NCI-H1417 (cell line): ENCODE measurements at regions not wholly inside any gene's neighbourhood (a gene's known extent, or its start where the extent isn't known, plus 50 kb on each side); places are given as distances from the start of the nearest gene placed in this dataset.

ENCODE experiments used
- DNase-seq, 3 experiments: peaks; one replicate each; lab custom pipeline; 2025; lab: John Stamatoyannopoulos, UW

GRCh38 chr14:85263916-85264675 is 265.8 kb upstream of the FLRT2 start:
- no peak for DNase-seq

- no peak for DNase-seq
Observed at GRCh38 chr14:85273099-85273677, 256.8 kb upstream of the FLRT2 start.

DNA sequence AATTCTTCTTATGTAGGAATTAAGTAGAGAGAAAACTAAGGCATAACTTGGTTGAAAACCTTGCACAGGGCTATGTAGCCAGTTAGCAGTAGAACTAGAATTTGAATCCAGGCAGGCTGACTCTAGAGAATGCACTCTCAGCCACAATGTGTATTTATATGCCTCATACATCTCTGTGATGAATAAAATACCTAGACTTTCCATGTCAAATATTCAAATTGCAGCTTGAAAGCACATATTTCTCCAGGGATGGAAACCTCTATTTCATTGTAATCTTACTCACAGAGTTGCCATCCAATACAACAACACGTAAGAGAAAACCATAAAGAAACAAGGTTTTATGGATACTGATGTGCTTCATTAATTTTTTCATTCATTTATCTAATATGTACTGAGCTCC is 256.0 kb upstream of the FLRT2 start:
- no peak for DNase-seq

- DNase-seq, result no peak
Observed at GRCh38 chr14:85276161-85276978, 253.6 kb upstream of the FLRT2 start.

DNA sequence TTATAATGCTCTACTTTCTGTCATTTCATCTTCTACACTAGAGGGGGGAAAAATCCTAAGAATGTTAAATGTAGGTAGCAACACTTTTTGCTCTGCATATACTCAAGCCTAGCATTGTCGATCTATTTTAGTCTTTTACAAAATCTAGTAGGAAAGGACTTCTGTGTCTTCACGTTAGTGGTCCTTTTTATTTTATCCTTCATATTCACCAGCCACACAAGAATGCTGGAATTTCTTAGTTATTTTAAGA is 253.0 kb upstream of the FLRT2 start:
- DNase-seq, result no peak

DNA sequence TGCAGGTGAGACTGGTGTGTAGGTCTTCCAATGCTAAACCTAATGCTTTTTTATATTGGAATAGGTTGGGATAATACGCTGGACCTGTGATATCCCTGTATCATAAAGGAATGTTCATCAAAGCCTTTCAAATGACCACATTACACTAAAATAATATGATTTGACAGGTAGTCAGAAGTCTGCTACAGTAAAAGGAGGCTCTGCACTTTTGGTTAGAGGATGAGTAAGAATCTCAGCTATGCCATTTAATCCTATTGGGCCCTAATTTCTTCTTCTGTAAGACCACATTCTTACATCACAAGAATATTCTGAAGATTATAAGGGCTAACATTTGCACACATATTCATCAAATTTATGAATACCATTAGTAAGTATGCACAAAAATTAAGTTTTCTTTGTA is 250.5 kb upstream of the FLRT2 start:
- DNase-seq, result no peak

DNA sequence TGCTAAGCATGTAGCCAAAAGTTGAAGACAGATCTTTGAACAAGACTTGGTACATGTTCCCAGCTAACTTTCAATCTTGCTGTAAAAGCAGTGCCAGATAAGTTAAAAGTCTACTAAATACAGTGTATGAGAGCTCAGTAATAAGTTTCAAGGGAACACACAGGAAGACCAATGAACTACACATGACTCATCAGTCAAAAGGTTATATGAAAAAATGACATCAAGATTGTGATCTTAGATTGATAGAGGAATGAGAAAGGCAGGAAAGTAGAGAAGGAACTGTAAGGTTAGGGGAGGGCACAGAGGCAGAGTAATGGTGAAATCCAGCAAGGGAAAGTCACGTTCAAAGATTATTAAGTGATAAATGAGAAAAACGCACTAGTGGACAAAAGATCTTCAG is 249.9 kb upstream of the FLRT2 start:
- DNase-seq, result no peak

DNA sequence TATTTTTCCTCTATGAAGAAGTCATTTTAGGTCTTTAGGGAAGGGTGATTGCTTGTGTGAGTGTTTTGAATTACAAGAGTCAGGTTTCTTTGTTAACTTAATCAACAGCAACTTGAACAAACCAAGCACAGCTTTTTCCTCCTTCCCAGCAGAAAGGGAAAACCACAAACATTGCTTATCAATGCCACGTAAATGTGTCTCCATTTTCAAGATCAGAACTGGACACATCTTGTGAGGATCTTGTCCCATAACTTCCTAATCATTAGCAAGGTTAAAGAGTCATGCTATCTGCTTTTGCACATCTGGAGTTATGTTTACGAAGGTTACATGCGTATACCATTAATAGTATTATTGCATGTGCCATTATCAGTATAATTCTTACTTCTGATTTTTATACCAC is 248.0 kb upstream of the FLRT2 start:
- DNase-seq, result no peak

DNA sequence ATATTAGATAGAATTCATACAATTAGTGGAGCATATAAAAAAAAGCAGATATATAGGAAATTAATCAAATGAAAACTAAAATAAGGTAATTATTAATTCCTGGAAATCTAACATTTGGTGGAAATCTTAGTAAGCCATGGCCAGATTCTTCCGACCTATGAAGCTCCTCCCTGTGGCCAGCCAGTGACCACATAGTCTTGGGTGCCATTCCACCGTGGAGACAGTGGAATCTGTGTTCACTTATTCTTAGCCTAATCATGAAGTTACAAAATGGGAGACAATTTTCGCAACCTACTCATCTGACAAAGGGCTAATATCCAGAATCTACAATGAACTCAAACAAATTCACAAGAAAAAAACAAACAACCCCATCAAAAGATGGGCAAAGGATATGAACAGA is 241.9 kb upstream of the FLRT2 start:
- no peak for DNase-seq

GRCh38 chr14:85291731-85292130 is 238.2 kb upstream of the FLRT2 start:
- DNase-seq, result no peak

- DNase-seq, result no peak
Observed at GRCh38 chr14:85293612-85294234, 236.2 kb upstream of the FLRT2 start.

GRCh38 chr14:85295318-85295717 is 234.6 kb upstream of the FLRT2 start:
- DNase-seq, result no peak

GRCh38 chr14:85296456-85297210 is 233.3 kb upstream of the FLRT2 start:
- no peak for DNase-seq

GRCh38 chr14:85300107-85300506 is 229.8 kb upstream of the FLRT2 start:
- peak in 1 of 3 experiments; percentile 42 for DNase-seq

- DNase-seq, result no peak
Observed at GRCh38 chr14:85301506-85301905, 228.4 kb upstream of the FLRT2 start.

DNA sequence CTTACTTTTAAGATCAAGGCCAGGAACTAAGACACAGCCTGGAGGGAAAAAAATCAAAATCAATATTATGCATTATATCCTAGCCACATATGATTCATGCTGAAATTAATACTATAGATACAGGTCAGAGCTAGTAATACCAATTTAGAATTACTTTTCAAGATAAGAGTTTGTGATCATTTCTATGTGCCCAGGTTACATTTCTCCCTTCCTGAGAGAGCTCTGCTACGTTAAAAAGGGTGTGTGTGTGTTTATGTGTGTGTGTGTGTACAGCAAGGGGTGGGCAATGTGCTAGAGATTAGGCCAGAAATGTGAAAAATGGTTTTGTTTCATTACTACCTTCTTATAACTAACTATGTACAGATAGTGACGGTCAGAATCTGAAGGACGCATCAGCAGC is 223.9 kb upstream of the FLRT2 start:
- DNase-seq, result no peak

DNA sequence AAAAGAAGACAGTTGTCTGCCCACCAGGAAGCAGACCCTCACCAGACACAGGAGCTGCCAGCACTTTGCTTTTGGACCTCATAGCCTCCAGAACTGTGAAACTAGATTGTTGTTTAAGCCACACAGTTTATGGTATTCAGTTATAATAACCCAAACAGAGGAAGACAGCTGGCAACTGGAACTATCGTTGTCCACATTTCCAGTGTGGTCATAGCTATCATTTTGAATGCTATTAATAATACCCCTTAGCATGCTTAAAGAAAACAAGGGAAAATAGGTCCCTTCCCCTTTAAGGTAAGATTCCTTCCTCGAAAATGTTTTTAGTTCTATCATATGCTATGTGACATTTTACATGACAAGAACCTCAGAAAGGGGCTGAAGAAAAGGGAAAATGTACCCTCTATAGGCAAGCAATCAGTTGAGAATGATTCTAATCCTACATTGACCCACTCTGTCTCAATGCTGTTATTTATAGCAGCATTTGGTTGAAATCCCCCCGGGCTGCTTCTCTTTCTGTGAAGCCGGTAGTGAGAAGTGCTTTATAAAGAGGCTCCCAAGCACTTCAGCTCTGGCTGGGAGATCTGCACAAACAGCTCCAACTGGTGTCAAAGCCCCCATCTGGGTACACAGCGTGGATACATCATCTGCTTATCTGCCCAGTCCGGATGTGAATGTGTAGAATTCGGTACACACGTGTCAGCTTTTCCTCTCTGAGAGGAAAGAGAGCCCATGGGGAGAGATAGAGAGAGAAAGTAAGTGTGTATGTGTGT is 221.2 kb upstream of the FLRT2 start:
- peak; percentile 17 to 82 (median 43) for DNase-seq

GRCh38 chr14:85310491-85311272 is 219.3 kb upstream of the FLRT2 start:
- DNase-seq, result no peak

DNA sequence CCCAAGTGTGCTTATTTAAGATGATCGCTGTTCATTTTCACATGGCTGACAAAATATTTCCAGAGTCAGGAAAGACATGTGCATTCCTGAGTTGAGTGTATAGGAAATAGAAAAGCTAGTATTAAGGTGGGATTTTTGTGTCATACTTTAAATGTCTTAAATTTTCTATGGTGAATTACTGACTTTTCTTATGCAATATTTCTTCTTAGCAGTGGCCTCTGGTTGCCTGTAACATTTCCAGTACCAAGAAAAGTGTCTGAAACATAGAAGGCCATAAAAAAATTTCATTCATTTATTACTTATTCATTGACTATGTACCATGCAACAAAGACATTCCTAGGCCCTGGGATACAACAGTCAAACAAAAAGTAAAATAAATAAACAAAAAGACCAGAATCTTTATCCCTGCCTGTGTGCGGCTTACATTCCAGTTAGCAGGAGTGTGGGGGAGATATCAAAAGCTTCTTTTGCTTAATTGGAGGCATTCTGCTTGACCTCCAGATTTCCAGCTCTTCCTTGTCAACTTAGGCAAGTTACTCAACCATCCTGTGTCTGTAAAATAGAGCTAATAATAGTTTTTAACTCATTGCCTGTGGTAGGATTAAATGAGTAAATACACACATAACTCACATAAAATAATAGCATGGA is 216.3 kb upstream of the FLRT2 start:
- DNase-seq, result no peak

DNA sequence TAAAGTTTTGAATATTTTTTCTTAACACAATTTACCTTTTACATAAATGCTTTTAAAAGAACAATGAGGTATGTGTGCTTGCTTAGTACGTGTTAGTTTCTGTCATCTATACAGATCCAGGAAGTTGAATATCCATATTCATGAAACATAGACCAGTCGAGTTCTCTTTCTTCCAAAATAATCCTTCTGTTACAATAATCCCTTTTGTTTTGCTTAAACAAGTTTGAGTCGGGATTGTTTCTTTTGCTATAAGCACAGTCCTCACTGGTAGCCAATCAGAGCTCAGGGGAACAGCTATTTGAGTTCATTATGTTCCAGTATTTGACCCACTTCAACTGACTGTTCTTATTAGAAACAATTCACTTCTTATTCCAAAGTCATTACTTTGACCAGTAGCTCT is 214.7 kb upstream of the FLRT2 start:
- no peak for DNase-seq
